ENCODE measurements at regions not wholly inside any gene's neighbourhood (a gene's known extent, or its start where the extent isn't known, plus 50 kb on each side); places are given as distances from the start of the nearest gene placed in this dataset.
A peak's percentile ranks its signal among the peaks of the same experiment; 100 is the strongest.

- Histone ChIP-seq H3K27me3 (ENCODE audit: insufficient read depth) (no peaks in the 10 kb centered on the region), H3K79me2 (replicated peaks; ENCODE audit: insufficient read depth) (no peaks in the 10 kb centered on the region), H3K4me1 (ENCODE audit: insufficient read depth) (peaks cover 2% of the 10 kb centered on the region; the same call in 1 of the 2 replicates), H3K36me3 (ENCODE audit: insufficient read depth) (no peaks in the 10 kb centered on the region; the same call in 1 of the 2 replicates), H3K4me3 (no peak overlapping the region), H2AFZ (no peak overlapping the region), H4K20me1 (replicated peaks; ENCODE audit: insufficient read depth) (no peaks in the 10 kb centered on the region), H3K27ac (ENCODE audit: low read depth) (no peak overlapping the region), H3F3A (replicated peaks; ENCODE audit: low read depth) (no peaks in the 10 kb centered on the region), H3K9me2 (ENCODE audit: insufficient read depth) (no peaks in the 10 kb centered on the region), H3K4me2 (no peak overlapping the region)
- Mint-ChIP-seq H3K4me3 (no peak overlapping the region), H3K4me1 (peaks cover 4% of the 10 kb centered on the region; the same call in 2 of the 3 replicates), H3K36me3 (ENCODE audit: low read depth) (peaks cover 14% of the 10 kb centered on the region; the same call in 2 of the 3 replicates), H3K9me3 (peaks cover 19% of the 10 kb centered on the region), H3K27ac (no peak overlapping the region), H3K27me3 (ENCODE audit: insufficient read depth, low read depth, poor library complexity) (peaks cover 6% of the 10 kb centered on the region)
- DNase-seq (ENCODE audit: low spot score), result peak; percentile 79
- peak; percentile 97 for ATAC-seq
- TF ChIP-seq, protein P1, sequence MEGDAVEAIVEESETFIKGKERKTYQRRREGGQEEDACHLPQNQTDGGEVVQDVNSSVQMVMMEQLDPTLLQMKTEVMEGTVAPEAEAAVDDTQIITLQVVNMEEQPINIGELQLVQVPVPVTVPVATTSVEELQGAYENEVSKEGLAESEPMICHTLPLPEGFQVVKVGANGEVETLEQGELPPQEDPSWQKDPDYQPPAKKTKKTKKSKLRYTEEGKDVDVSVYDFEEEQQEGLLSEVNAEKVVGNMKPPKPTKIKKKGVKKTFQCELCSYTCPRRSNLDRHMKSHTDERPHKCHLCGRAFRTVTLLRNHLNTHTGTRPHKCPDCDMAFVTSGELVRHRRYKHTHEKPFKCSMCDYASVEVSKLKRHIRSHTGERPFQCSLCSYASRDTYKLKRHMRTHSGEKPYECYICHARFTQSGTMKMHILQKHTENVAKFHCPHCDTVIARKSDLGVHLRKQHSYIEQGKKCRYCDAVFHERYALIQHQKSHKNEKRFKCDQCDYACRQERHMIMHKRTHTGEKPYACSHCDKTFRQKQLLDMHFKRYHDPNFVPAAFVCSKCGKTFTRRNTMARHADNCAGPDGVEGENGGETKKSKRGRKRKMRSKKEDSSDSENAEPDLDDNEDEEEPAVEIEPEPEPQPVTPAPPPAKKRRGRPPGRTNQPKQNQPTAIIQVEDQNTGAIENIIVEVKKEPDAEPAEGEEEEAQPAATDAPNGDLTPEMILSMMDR (conservative IDR thresholded peaks at IDR 0.05; ENCODE audit: low read depth in 2 of 2), result peak; percentile 67 to 90
- no peak for TF ChIP-seq ZNF114 (CRISPR knock-in tag; IDR thresholded peaks at IDR 0.05)
These were observed 379.1 kb downstream of the DMRT2 start for GRCh38 chr9:1429297-1429696.

GRCh38 chr9:1431461-1431860 lies 381.3 kb downstream of the DMRT2 start:
- no peaks in the 10 kb centered on the region for H3F3A ChIP-seq (replicated peaks; ENCODE audit: low read depth)
- no peaks in the 10 kb centered on the region for H3K36me3 ChIP-seq (ENCODE audit: insufficient read depth)
- H3K27ac ChIP-seq (ENCODE audit: low read depth), result no peak overlapping the region
- Mint-ChIP-seq H3K4me3 (no peak overlapping the region), H3K4me1 (peaks cover 9% of the 10 kb centered on the region; the same call in 2 of the 3 replicates), H3K27ac (no peak overlapping the region), H3K36me3 (ENCODE audit: low read depth) (no peaks in the 10 kb centered on the region), H3K27me3 (ENCODE audit: insufficient read depth, low read depth, poor library complexity) (peaks cover 6% of the 10 kb centered on the region), H3K9me3 (no peaks in the 10 kb centered on the region)
- no peak for ATAC-seq
- H4K20me1 ChIP-seq (replicated peaks; ENCODE audit: insufficient read depth), result no peaks in the 10 kb centered on the region
- peaks cover 3% of the 10 kb centered on the region; the same call in 1 of the 2 replicates for H3K4me1 ChIP-seq (ENCODE audit: insufficient read depth)
- no peak for DNase-seq (ENCODE audit: low spot score)
- no peaks in the 10 kb centered on the region for H3K9me2 ChIP-seq (ENCODE audit: insufficient read depth)
- no peaks in the 10 kb centered on the region for H3K27me3 ChIP-seq (ENCODE audit: insufficient read depth)
- H3K4me3 ChIP-seq, result no peak overlapping the region
- H2AFZ ChIP-seq, result no peak overlapping the region
- H3K79me2 ChIP-seq (replicated peaks; ENCODE audit: insufficient read depth), result no peaks in the 10 kb centered on the region
- no peak overlapping the region for H3K4me2 ChIP-seq
- TF ChIP-seq EZH2phosphoT487 (IDR thresholded peaks at IDR 0.05; ENCODE audit: unreplicated experiment), result no peak
- TF ChIP-seq EZH2 (IDR thresholded peaks at IDR 0.05; ENCODE audit: low read depth, unreplicated experiment), result no peak
- TF ChIP-seq, protein P2, sequence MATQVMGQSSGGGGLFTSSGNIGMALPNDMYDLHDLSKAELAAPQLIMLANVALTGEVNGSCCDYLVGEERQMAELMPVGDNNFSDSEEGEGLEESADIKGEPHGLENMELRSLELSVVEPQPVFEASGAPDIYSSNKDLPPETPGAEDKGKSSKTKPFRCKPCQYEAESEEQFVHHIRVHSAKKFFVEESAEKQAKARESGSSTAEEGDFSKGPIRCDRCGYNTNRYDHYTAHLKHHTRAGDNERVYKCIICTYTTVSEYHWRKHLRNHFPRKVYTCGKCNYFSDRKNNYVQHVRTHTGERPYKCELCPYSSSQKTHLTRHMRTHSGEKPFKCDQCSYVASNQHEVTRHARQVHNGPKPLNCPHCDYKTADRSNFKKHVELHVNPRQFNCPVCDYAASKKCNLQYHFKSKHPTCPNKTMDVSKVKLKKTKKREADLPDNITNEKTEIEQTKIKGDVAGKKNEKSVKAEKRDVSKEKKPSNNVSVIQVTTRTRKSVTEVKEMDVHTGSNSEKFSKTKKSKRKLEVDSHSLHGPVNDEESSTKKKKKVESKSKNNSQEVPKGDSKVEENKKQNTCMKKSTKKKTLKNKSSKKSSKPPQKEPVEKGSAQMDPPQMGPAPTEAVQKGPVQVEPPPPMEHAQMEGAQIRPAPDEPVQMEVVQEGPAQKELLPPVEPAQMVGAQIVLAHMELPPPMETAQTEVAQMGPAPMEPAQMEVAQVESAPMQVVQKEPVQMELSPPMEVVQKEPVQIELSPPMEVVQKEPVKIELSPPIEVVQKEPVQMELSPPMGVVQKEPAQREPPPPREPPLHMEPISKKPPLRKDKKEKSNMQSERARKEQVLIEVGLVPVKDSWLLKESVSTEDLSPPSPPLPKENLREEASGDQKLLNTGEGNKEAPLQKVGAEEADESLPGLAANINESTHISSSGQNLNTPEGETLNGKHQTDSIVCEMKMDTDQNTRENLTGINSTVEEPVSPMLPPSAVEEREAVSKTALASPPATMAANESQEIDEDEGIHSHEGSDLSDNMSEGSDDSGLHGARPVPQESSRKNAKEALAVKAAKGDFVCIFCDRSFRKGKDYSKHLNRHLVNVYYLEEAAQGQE (IDR thresholded peaks at IDR 0.05; ENCODE audit: unreplicated experiment), result no peak
- no peak for TF ChIP-seq CREB1 (CRISPR knock-in tag; IDR thresholded peaks at IDR 0.05; ENCODE audit: low read depth)
- no peak for TF ChIP-seq ZNF462 (CRISPR knock-in tag; IDR thresholded peaks at IDR 0.05)
- TF ChIP-seq, protein P1 (conservative IDR thresholded peaks at IDR 0.05; ENCODE audit: low read depth in 2 of 2), result no peak

Measured in GM23338 (cell line).